Activated T-cell treated with anti-CD3 and anti-CD28 coated beads, Interleukin-2, amount 50 U/mL, for 4 hours (primary cell): ENCODE measurements at regions not wholly inside any gene's neighbourhood (a gene's known extent, or its start where the extent isn't known, plus 50 kb on each side); places are given as distances from the start of the nearest gene placed in this dataset.
"Not testable (repeated sequence)": the region's sequence is repeated elsewhere in the genome, so short reads cannot be mapped to it uniquely, and the experiment has no call there.

Experiments
- ATAC-seq, 2 donors: fragments of 200-7000 bp; cut with Tn5 transposase; one replicate each; pipeline ENCODE4 v1.10.0; 2021
- DNase-seq: peaks from one replicate; pipeline ENCODE4 v3.0.0-alpha.2; 2020
- H3K27me3 Mint-ChIP-seq: one replicate; pipeline ENCODE4 v1.8.0; 2021; ENCODE audit warnings: low read depth, mixed read lengths
- H3K36me3 Mint-ChIP-seq: one replicate; pipeline ENCODE4 v1.8.0; 2022; ENCODE audit warnings: mixed read lengths; ENCODE audit not compliant: insufficient read depth
- H3K4me1 Mint-ChIP-seq: one replicate; pipeline ENCODE4 v1.8.0; 2021; ENCODE audit warnings: low read depth, mixed read lengths
- H3K4me3 Mint-ChIP-seq: one replicate; pipeline ENCODE4 v1.8.0; 2021; ENCODE audit warnings: mild to moderate bottlenecking, moderate library complexity, mixed read lengths
- H3K9me3 Mint-ChIP-seq: one replicate; pipeline ENCODE4 v1.8.0; 2021; ENCODE audit warnings: mixed read lengths

GRCh38 chr12:102691773-102692555 lies 211.6 kb upstream of the IGF1 start:
- H3K27me3 Mint-ChIP-seq: peaks cover 8% of the 10 kb centered on the region
- DNase-seq (no peak), ATAC-seq (no peak)
- no peaks in the 10 kb centered on the region for H3K36me3 Mint-ChIP-seq
- no peak overlapping the region for H3K4me3 Mint-ChIP-seq
- no peaks in the 10 kb centered on the region for H3K4me1 Mint-ChIP-seq
- peaks cover 10% of the 10 kb centered on the region for H3K9me3 Mint-ChIP-seq

- ATAC-seq (no peak), DNase-seq (no peak)
- Mint-ChIP-seq H3K9me3 (no peaks in the 10 kb centered on the region), H3K27me3 (peaks cover 8% of the 10 kb centered on the region), H3K4me3 (no peak overlapping the region), H3K36me3 (no peaks in the 10 kb centered on the region), H3K4me1 (no peaks in the 10 kb centered on the region)
Observed at GRCh38 chr12:102690253-102690652, 209.9 kb upstream of the IGF1 start.

GRCh38 chr12:102689701-102690100 lies 209.3 kb upstream of the IGF1 start:
- no peak overlapping the region for H3K4me3 Mint-ChIP-seq
- H3K4me1 Mint-ChIP-seq: no peaks in the 10 kb centered on the region
- no peak for DNase-seq
- H3K9me3 Mint-ChIP-seq: no peaks in the 10 kb centered on the region
- H3K27me3 Mint-ChIP-seq: peaks cover 8% of the 10 kb centered on the region
- H3K36me3 Mint-ChIP-seq: no peaks in the 10 kb centered on the region
- ATAC-seq: no peak

- H3K4me3 Mint-ChIP-seq: no peak overlapping the region
- peaks cover 5% of the 10 kb centered on the region for H3K27me3 Mint-ChIP-seq
- DNase-seq (no peak), ATAC-seq (no peak)
- no peaks in the 10 kb centered on the region for H3K36me3 Mint-ChIP-seq
- H3K4me1 Mint-ChIP-seq: no peaks in the 10 kb centered on the region
- H3K9me3 Mint-ChIP-seq: no peaks in the 10 kb centered on the region
Observed at GRCh38 chr12:102687523-102687922, 207.2 kb upstream of the IGF1 start.

- no peaks in the 10 kb centered on the region for H3K4me1 Mint-ChIP-seq
- no peak overlapping the region for H3K4me3 Mint-ChIP-seq
- no peak for DNase-seq
- no peaks in the 10 kb centered on the region for H3K9me3 Mint-ChIP-seq
- no peaks in the 10 kb centered on the region for H3K36me3 Mint-ChIP-seq
- peaks cover 5% of the 10 kb centered on the region for H3K27me3 Mint-ChIP-seq
- ATAC-seq: no peak
Observed at GRCh38 chr12:102685841-102686240, 205.5 kb upstream of the IGF1 start.

- Mint-ChIP-seq H3K9me3 (no peaks in the 10 kb centered on the region), H3K27me3 (peaks cover 5% of the 10 kb centered on the region), H3K36me3 (no peaks in the 10 kb centered on the region), H3K4me1 (no peaks in the 10 kb centered on the region), H3K4me3 (no peak overlapping the region)
- no peak for DNase-seq
- no peak for ATAC-seq
Observed at GRCh38 chr12:102685172-102685571, 204.8 kb upstream of the IGF1 start.

GRCh38 chr12:102682366-102683289 lies 202.3 kb upstream of the IGF1 start:
- no peaks in the 10 kb centered on the region for H3K9me3 Mint-ChIP-seq
- no peak for DNase-seq
- ATAC-seq: no peak
- H3K36me3 Mint-ChIP-seq: no peaks in the 10 kb centered on the region
- H3K4me3 Mint-ChIP-seq: no peak overlapping the region
- no peaks in the 10 kb centered on the region for H3K27me3 Mint-ChIP-seq
- no peaks in the 10 kb centered on the region for H3K4me1 Mint-ChIP-seq

GRCh38 chr12:102681747-102682146 lies 201.4 kb upstream of the IGF1 start:
- H3K36me3 Mint-ChIP-seq: no peaks in the 10 kb centered on the region
- no peaks in the 10 kb centered on the region for H3K4me1 Mint-ChIP-seq
- no peak overlapping the region for H3K4me3 Mint-ChIP-seq
- H3K27me3 Mint-ChIP-seq: no peaks in the 10 kb centered on the region
- DNase-seq (no peak), ATAC-seq (no peak)
- no peaks in the 10 kb centered on the region for H3K9me3 Mint-ChIP-seq

GRCh38 chr12:102681309-102681708 lies 200.9 kb upstream of the IGF1 start:
- ATAC-seq (no peak), DNase-seq (no peak)
- Mint-ChIP-seq H3K9me3 (no peaks in the 10 kb centered on the region), H3K36me3 (no peaks in the 10 kb centered on the region), H3K27me3 (no peaks in the 10 kb centered on the region), H3K4me1 (no peaks in the 10 kb centered on the region), H3K4me3 (no peak overlapping the region)

- H3K9me3 Mint-ChIP-seq: no peaks in the 10 kb centered on the region
Observed at GRCh38 chr12:102680304-102680703, 199.9 kb upstream of the IGF1 start.

GRCh38 chr12:102676812-102677211 lies 196.4 kb upstream of the IGF1 start:
- no peak for ATAC-seq
- Mint-ChIP-seq H3K27me3 (no peaks in the 10 kb centered on the region), H3K36me3 (no peaks in the 10 kb centered on the region), H3K4me3 (no peak overlapping the region), H3K4me1 (no peaks in the 10 kb centered on the region), H3K9me3 (peaks cover 8% of the 10 kb centered on the region)
- DNase-seq: no peak

More at GRCh38 chr12:102680304-102680703, 199.9 kb upstream of the IGF1 start:
- DNase-seq (no peak), ATAC-seq (no peak)
- no peaks in the 10 kb centered on the region for H3K27me3 Mint-ChIP-seq
- no peaks in the 10 kb centered on the region for H3K4me1 Mint-ChIP-seq
- H3K4me3 Mint-ChIP-seq: no peak overlapping the region
- no peaks in the 10 kb centered on the region for H3K36me3 Mint-ChIP-seq

GRCh38 chr12:102675672-102676071 lies 195.3 kb upstream of the IGF1 start:
- ATAC-seq: no peak
- DNase-seq: no peak
- Mint-ChIP-seq H3K4me3 (no peak overlapping the region), H3K36me3 (no peaks in the 10 kb centered on the region), H3K4me1 (no peaks in the 10 kb centered on the region), H3K27me3 (no peaks in the 10 kb centered on the region), H3K9me3 (peaks cover 8% of the 10 kb centered on the region)

GRCh38 chr12:102673606-102674005 lies 193.2 kb upstream of the IGF1 start:
- Mint-ChIP-seq H3K4me1 (no peaks in the 10 kb centered on the region), H3K9me3 (peaks cover 9% of the 10 kb centered on the region), H3K4me3 (no peak overlapping the region), H3K27me3 (peaks cover 2% of the 10 kb centered on the region), H3K36me3 (no peaks in the 10 kb centered on the region)
- DNase-seq (no peak), ATAC-seq (no peak)

GRCh38 chr12:102672212-102672611 lies 191.8 kb upstream of the IGF1 start:
- H3K4me3 Mint-ChIP-seq, H3K4me1 Mint-ChIP-seq, H3K27me3 Mint-ChIP-seq, H3K36me3 Mint-ChIP-seq, ATAC-seq, DNase-seq: not testable (repeated sequence)
- H3K9me3 Mint-ChIP-seq: peaks cover 11% of the 10 kb centered on the region

- Mint-ChIP-seq H3K27me3 (peaks cover 9% of the 10 kb centered on the region), H3K4me1 (no peaks in the 10 kb centered on the region), H3K36me3 (no peaks in the 10 kb centered on the region), H3K9me3 (peaks cover 10% of the 10 kb centered on the region), H3K4me3 (no peak overlapping the region)
- ATAC-seq: no peak
- DNase-seq: no peak
Observed at GRCh38 chr12:102669056-102669455, 188.7 kb upstream of the IGF1 start.
